Kasumi-1 (cell line): ENCODE measurements at regions not wholly inside any gene's neighbourhood (a gene's known extent, or its start where the extent isn't known, plus 50 kb on each side); places are given as distances from the start of the nearest gene placed in this dataset.
"Not testable (repeated sequence)": the region's sequence is repeated elsewhere in the genome, so short reads cannot be mapped to it uniquely, and the experiment has no call there.

Experiments used
- DNase-seq, 2 experiments: peaks; one replicate each; lab custom pipeline; 2025; lab: John Stamatoyannopoulos, UW

DNA sequence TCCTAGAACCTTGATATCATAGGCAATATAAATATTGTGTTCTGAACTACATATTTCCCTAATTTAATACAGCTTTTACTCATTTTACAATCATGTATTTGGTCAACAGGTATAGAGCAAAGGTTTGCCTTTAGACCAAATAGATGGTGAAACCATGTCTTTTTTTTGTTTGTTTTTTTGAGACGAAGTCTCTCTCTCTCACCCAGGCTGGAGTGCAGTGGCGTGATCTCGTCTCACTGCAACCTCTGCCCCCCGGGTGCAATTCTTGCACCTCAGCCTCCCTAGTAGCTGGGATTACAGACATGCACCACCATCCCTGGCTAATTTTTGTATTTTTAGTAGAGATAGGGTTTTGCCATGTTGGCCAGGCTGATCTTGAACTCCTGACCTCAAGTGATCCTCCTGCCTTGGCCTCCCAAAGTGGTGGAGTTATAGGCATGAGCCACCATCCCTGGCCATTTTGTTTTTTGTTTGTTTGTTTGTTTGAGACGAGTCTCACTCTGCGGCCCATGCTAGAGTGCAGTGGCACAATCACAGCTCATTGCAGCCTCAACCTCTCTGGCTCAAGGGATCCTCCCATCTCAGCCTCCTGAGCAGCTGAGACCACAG lies 243.7 kb upstream of the FOXN3 start:
- DNase-seq = not testable (repeated sequence)

DNA sequence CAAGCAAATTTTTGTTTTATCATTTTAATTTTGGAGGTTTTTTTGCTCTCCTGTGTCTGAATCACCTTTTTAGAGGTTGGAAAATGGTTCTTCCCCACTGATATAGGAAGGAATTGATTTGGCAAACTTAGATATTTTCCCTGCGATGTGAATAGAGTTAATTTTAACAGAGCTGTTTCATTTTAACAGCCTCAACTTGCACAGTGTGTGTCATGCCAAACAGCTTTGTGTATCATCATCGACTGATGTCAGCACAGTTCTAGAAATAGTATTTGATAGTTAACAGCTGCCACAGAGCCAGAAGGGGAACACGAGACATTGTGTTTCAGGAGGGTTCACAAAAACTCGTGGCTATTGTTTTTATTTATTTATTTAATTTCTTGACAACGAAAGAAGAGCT lies 243.1 kb upstream of the FOXN3 start:
- no peak for DNase-seq

- DNase-seq = no peak
These were observed 242.1 kb upstream of the FOXN3 start for GRCh38 chr14:89658977-89659670.

GRCh38 chr14:89657014-89657413 lies 240.0 kb upstream of the FOXN3 start:
- DNase-seq = no peak

GRCh38 chr14:89654998-89655397 lies 238.0 kb upstream of the FOXN3 start:
- DNase-seq = no peak

GRCh38 chr14:89652352-89652751 lies 235.3 kb upstream of the FOXN3 start:
- DNase-seq = no peak

- DNase-seq = no peak
These were observed 234.8 kb upstream of the FOXN3 start for GRCh38 chr14:89651805-89652204.

DNA sequence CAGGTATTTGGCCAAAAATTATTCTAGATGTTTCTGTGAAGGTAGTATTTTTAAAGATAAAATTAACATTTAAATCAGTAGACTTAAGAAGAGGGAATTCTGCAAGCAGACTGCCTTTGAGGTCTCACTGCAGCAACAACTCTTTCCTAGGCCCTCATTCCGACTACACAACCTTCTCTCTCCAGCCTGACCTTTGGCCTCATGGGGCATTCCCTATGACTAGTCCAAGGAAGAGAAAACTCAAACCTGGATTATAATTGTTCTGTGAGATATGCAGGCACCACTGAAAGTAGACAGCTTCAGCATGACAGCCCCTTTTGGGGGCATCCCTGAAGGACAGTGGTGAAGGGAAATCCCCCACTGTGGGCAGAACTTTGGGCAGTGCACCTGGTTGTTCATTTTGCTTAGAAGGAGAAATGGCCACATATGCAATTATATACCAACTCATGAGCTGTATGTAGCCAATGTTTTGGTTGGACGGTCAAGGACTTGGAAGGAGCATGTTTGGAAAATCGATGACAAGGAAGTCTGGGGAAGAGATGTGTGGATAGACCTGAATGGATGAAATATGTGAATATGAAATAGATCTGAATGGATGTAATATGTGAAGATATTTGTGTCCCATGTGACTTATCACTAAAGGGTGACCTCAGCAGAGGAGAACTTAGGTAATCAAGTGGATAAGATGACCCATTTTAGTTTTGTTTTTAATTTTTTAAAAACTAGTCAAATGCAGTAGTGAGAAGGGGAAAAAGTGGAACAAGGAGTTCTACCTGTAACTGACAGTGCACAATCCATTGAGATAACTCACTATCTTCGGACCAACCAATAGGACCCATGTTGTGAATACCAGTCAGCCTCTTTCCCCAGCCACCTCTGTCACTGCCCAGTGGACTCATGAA lies 233.3 kb upstream of the FOXN3 start:
- DNase-seq = no peak

DNA sequence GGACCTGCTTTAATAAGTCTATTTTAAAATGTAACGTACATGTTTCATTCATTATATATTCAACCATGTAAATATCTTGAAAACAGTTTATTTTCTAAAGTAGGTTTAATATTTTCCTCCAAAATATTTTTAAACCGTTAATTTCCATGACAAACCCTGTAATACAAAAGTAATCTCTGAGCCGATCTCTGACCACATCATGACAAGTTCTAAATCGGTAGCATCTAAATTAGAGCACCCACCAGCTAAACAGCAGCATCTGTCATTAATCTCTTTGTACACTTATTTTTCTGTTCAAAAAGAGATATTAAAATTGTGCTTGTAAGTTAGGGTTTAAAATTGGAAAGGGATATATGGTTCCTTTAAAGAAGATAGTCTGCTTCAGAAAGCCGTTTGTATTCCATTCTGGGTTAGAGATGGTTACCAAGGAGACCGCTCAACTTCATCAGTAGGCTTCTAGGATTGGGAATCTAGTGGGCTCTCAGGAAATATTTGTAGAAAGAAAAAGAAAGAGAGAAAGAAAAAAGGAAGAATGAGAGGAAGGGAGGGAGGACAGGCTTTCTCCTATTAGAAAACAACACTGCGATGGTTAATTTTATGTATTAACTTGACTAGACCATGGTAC lies 232.5 kb upstream of the FOXN3 start:
- DNase-seq = no peak

- DNase-seq = no peak
These were observed 231.9 kb upstream of the FOXN3 start for GRCh38 chr14:89648924-89649323.

DNA sequence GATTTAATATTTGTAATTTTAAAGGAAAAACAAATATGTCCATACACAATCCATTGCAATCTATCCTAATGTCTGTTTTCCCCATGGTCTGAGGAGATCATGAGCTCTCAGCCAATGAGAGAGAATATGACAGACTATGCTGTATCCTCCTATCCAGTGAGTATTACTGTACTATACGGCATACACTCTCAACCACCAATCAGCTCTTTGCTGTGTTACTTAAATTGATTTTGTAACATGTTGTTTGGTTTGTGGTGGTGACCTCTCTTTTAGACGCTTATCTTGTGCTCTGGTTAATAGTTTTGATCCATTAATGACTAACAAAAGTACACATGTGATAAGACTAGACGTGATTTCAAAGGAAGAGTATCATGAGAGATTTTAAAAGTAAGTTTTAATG lies 231.5 kb upstream of the FOXN3 start:
- no peak for DNase-seq

DNA sequence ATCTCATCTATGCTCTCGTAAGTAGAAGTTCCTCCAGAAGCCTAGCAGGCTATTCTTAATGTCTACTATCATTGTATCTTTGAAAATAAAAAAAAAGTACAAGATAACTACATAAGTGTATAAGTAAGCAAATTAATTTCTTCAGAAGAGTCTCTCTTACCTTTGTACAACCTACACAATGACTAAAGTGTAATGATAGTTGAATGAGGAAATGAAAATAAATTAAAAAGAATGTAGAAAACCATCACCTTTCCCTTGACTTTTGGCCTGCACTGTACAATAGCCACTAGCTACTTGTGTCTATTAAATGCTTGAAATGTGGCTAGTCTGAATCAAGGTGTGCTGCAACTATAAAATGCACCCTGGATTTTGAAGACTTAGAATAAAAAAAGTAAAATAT lies 229.9 kb upstream of the FOXN3 start:
- DNase-seq = no peak

GRCh38 chr14:89644641-89645040 lies 227.6 kb upstream of the FOXN3 start:
- no peak for DNase-seq

GRCh38 chr14:89641495-89642175 lies 224.6 kb upstream of the FOXN3 start:
- DNase-seq = no peak

- DNase-seq = no peak
These were observed 223.1 kb upstream of the FOXN3 start for GRCh38 chr14:89640141-89640540.

DNA sequence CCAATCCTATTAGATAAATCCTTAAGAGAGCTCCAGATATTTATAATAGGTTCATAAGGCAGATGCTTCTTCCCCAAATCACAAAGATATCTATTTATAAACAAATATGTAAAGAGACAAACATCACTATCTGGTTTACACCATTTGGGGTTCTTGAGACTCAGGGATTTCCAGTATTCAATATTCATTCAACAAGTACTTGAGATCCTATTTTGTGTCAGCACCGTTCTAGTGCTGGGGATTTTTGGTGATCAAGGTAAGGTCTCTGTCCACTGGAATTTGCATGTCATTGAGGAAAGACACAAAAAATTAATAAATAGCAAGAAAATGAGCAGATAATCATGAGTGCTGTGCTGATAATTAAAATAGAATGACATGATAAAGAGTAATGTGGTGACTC lies 222.7 kb upstream of the FOXN3 start:
- DNase-seq = no peak

GRCh38 chr14:89638891-89639290 lies 221.9 kb upstream of the FOXN3 start:
- DNase-seq = no peak

DNA sequence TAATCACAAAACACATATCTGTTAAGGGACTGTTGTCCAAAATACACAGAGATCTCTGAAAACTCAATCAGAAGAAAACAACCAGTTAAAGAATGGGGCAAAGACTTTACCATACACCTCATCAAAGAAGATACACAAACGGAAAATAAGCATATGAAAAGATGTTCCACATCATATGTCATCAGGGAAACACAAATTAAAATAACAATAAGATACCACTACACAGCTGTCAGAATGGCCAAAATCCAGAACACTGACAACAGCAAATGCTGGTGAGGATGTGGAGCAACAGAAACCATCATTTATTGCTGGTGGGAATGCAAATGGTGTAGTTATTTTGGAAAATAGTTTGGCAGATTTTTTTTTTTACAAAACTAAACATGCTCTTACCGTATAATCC lies 220.5 kb upstream of the FOXN3 start:
- no peak for DNase-seq

DNA sequence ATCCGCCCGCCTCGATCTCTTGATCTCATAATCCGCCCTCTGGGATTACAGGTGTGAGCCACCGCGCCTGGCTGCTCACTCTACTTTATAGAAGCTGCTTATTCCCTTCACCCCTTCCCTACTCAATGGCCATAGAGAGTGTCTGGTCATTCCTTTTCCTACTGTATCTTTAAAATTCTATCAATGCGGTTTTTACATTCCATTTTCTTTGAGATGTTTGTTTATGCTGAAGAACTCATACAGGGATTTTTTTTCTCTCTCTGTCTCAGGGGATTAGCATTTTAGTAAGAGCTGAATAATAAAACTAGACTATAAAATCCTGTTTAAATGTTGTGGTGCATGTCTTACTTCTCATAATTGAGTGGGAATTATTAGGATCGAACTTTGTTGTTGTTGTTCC lies 218.6 kb upstream of the FOXN3 start:
- DNase-seq = no peak

DNA sequence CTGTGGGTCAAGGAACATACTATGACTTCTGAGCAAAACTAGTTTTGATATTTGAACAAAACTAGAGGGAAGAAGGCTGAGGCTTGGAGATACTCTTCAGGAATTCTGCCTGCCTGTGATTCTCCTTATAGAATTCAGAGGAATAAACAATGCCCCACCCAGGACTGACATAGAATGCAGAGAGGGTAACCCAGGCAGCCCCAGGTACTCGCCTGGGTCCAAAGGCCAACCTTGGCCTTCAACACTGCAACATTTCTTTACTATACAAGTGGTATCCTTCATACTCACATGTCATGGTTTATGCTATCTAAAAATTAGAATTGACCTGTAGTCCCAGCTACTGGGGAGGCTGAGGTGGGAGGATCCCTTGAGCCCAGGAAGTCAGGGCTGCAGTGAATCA lies 217.0 kb upstream of the FOXN3 start:
- DNase-seq = no peak

DNA sequence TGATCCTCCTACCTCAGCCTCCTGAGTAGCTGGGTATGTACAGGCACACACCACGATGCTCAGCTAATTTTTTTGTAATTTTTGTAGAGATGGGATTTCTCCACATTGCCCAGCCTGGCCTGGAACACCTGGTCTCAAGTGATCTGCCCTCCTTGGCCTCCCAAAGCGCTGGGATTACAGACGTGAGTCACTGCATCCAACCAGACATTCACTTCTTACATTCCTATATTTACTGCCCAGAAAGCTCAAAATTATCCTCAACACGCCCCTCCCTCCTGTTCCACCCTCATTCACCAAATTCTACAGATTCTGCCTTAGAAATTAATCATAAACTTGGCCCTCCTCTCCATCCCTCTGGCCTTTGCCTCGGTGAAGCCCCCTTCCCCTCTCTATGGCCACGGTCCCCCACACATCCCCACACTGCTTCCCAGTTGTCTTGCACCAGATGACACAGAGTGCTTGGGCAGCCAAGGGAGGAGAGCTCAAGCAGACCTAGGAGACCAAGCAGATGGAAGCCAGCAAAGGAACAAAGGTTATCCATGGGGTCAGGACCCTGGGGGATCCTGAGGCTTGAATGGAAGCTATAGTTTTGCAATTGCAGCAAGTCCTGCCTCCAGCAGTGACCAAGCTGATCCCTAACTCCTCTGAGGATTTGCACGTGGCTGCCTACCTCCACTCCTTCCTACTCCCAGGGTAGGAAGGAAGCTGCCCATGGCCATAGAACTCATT lies 213.2 kb upstream of the FOXN3 start:
- no peak for DNase-seq
